SU-DHL-6 (cell line): ENCODE measurements at regions not wholly inside any gene's neighbourhood (a gene's known extent, or its start where the extent isn't known, plus 50 kb on each side); places are given as distances from the start of the nearest gene placed in this dataset.

Source experiments
- H2AFZ ChIP-seq: fragments of 200-600 bp; sonication (generic); 2 replicates; pipeline ENCODE4 v1.6.1; 2014; ENCODE audit warnings: low read depth, mild to moderate bottlenecking, moderate library complexity, mixed read lengths, antibody characterized with exemption, low read length; ENCODE audit not compliant: severe bottlenecking
- H3F3A ChIP-seq: fragments of 200-600 bp; shearing (Covaris generic); 2 replicates; pipeline ENCODE4 v1.6.0; 2016; ENCODE audit warnings: antibody characterized with exemption, mild to moderate bottlenecking; ENCODE audit not compliant: insufficient read depth
- H3K27ac ChIP-seq: fragments of 200-600 bp; sonication (generic); 2 replicates; pipeline ENCODE4 v1.5.1; 2016; ENCODE audit warnings: low read depth, mild to moderate bottlenecking, low read length, moderate library complexity, mixed read lengths
- H3K27me3 ChIP-seq: fragments of 200-600 bp; sonication (generic), shearing (Covaris generic); 2 replicates; pipeline ENCODE4 v1.6.0; 2014; ENCODE audit warnings: mild to moderate bottlenecking, low read length
- H3K36me3 ChIP-seq: fragments of 200-600 bp; sonication (generic); 2 replicates; pipeline ENCODE4 v1.6.1; 2014; ENCODE audit warnings: mild to moderate bottlenecking, low read length, mixed read lengths
- H3K4me2 ChIP-seq: fragments of 300-600, 200-600 bp; shearing (Covaris generic), sonication (generic); 2 replicates; pipeline ENCODE4 v1.6.0; 2014; ENCODE audit warnings: low read length, low read depth, mild to moderate bottlenecking; ENCODE audit not compliant: poor library complexity, severe bottlenecking
- H3K4me3 ChIP-seq: fragments of 200-600 bp; sonication (generic); 2 replicates; pipeline ENCODE4 v1.5.1; 2014; ENCODE audit warnings: antibody characterized with exemption, low read length, mild to moderate bottlenecking, mixed read lengths; ENCODE audit not compliant: insufficient read depth, poor library complexity, severe bottlenecking
- H3K79me2 ChIP-seq: fragments of 200-600 bp; sonication (generic); 2 replicates; pipeline ENCODE4 v1.6.1; 2014; ENCODE audit warnings: mild to moderate bottlenecking, low read length, moderate library complexity; ENCODE audit not compliant: insufficient read depth
- H3K9ac ChIP-seq: fragments of 200-600 bp; sonication (generic); 2 replicates; pipeline ENCODE4 v1.7.0; 2014; ENCODE audit warnings: mild to moderate bottlenecking, low read length
- H3K9me2 ChIP-seq: fragments of 200-600 bp; sonication (generic); replicated peaks from 2 replicates; pipeline ENCODE4 v1.6.1; 2014; ENCODE audit warnings: low read length; ENCODE audit not compliant: insufficient read depth
- H3K9me3 ChIP-seq: fragments of 200-600 bp; sonication (generic); 2 replicates; pipeline ENCODE4 v1.6.1; 2014; ENCODE audit warnings: low read length, mixed read lengths; ENCODE audit not compliant: insufficient read depth
- H4K20me1 ChIP-seq: fragments of 200-600 bp; sonication (generic); 2 replicates; pipeline ENCODE4 v1.6.1; 2014; ENCODE audit warnings: low read depth, mild to moderate bottlenecking, antibody characterized with exemption, low read length, moderate library complexity, mixed read lengths
- CTCF ChIP-seq: fragments of 200-600 bp; sonication (generic); IDR thresholded peaks from one replicate; pipeline ENCODE4 v1.5.1; 2017; ENCODE audit warnings: antibody characterized with exemption, mild to moderate bottlenecking, low read length, moderate library complexity; ENCODE audit not compliant: insufficient read depth, poor library complexity, severe bottlenecking
- EZH2phosphoT487 ChIP-seq: fragments of 200-600 bp; sonication (generic), shearing (Covaris generic); conservative IDR thresholded peaks from 2 replicates; pipeline ENCODE4 v1.6.1; 2018; ENCODE audit warnings: mild to moderate bottlenecking, antibody characterized with exemption, low read length, moderate library complexity, mixed read lengths

GRCh38 chr21:16650714-16651366 lies 862.0 kb upstream of the CXADR start:
- no peak overlapping the region for H3K9ac ChIP-seq
- TF ChIP-seq EZH2phosphoT487 (no peak), CTCF (no peak)

GRCh38 chr21:16651956-16652355 lies 860.9 kb upstream of the CXADR start:
- H2AFZ ChIP-seq, result no peak overlapping the region
- H3K9me2 ChIP-seq, result no peaks in the 10 kb centered on the region
- H4K20me1 ChIP-seq, result no peaks in the 10 kb centered on the region
- H3K4me3 ChIP-seq, result no peak overlapping the region
- H3K27me3 ChIP-seq, result no peaks in the 10 kb centered on the region
- H3K4me2 ChIP-seq, result no peak overlapping the region
- no peaks in the 10 kb centered on the region for H3F3A ChIP-seq
- no peak for TF ChIP-seq EZH2phosphoT487
- no peak for TF ChIP-seq CTCF
- no peaks in the 10 kb centered on the region for H3K36me3 ChIP-seq
- H3K9me3 ChIP-seq, result no peaks in the 10 kb centered on the region
- no peak overlapping the region for H3K9ac ChIP-seq
- H3K27ac ChIP-seq, result no peak overlapping the region
- no peaks in the 10 kb centered on the region for H3K79me2 ChIP-seq

More at GRCh38 chr21:16650714-16651366, 862.0 kb upstream of the CXADR start:
- no peaks in the 10 kb centered on the region for H3K79me2 ChIP-seq
- no peaks in the 10 kb centered on the region for H3F3A ChIP-seq
- no peak overlapping the region for H3K27ac ChIP-seq
- no peaks in the 10 kb centered on the region for H3K27me3 ChIP-seq
- no peaks in the 10 kb centered on the region for H3K9me3 ChIP-seq
- H4K20me1 ChIP-seq, result no peaks in the 10 kb centered on the region
- H3K4me2 ChIP-seq, result no peak overlapping the region
- H3K36me3 ChIP-seq, result no peaks in the 10 kb centered on the region
- H3K9me2 ChIP-seq, result no peaks in the 10 kb centered on the region
- H3K4me3 ChIP-seq, result no peak overlapping the region
- H2AFZ ChIP-seq, result no peak overlapping the region

GRCh38 chr21:16663436-16663835 lies 849.4 kb upstream of the CXADR start:
- Histone ChIP-seq H3K27ac (no peak overlapping the region), H2AFZ (no peak overlapping the region), H3K4me3 (no peak overlapping the region), H4K20me1 (no peaks in the 10 kb centered on the region), H3K9me2 (no peaks in the 10 kb centered on the region), H3K36me3 (no peaks in the 10 kb centered on the region), H3K79me2 (no peaks in the 10 kb centered on the region), H3K4me2 (no peak overlapping the region), H3F3A (no peaks in the 10 kb centered on the region), H3K9ac (no peak overlapping the region), H3K9me3 (no peaks in the 10 kb centered on the region), H3K27me3 (no peaks in the 10 kb centered on the region)
- TF ChIP-seq CTCF (no peak), EZH2phosphoT487 (no peak)
